ENCODE measurements at regions not wholly inside any gene's neighbourhood (a gene's known extent, or its start where the extent isn't known, plus 50 kb on each side); places are given as distances from the start of the nearest gene placed in this dataset.

DNA sequence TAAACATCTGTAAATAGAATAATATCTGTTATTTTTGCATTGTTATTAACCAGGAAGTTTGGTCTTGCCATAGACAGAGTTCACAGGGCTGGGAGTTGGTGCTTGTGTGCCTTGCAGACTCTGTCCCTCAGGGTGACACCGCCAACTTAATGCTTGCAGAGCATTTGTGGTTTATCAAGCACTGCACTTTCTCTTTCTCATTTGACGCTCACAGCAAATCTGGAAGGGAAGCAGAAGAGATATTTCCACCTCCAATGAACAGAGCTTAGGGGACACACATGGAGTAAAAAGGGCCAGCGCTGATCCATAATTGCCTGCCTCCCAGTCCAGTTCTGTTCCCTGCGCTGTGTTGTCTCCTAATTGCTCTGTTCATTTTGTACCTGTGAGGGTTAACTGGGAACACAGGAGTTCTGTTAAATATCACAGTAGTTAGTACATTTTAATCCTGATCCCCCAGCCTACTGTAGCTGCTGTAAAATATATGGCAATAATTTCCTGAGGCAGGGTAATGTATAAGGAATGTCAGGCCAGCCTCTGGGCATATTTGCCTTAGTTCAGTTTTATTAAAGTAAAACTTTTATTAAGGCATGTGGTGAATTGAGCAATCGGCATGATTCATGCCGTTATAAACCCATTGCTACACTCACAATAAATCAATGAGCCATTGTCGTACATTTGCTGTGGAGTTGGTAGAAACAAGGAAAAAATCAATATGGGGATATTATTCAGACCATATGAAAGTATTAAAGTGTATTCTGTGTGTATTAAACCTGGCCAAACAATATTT lies 182.5 kb upstream of the OSR1 start:
- H3K27ac ChIP-seq = no peak overlapping the region
- 90 to 94% methylated on average over 7 of the region's 7 CpGs for WGBS, 2 donors
- no peak for TF ChIP-seq CTCF (IDR thresholded peaks at IDR 0.05)
- TF ChIP-seq POLR2A (IDR thresholded peaks at IDR 0.05) = no peak
- H3K4me3 ChIP-seq (replicated peaks in 1 of 3) = no peak overlapping the region
- no peak for DNase-seq
- H3K4me1 ChIP-seq = no peaks in the 10 kb centered on the region
- no peaks in the 10 kb centered on the region for H3K36me3 ChIP-seq
- no peaks in the 10 kb centered on the region for H3K27me3 ChIP-seq
- intact Hi-C loops (cut with DNase I) = no loop called here
- no peaks in the 10 kb centered on the region for H3K9me3 ChIP-seq

DNA sequence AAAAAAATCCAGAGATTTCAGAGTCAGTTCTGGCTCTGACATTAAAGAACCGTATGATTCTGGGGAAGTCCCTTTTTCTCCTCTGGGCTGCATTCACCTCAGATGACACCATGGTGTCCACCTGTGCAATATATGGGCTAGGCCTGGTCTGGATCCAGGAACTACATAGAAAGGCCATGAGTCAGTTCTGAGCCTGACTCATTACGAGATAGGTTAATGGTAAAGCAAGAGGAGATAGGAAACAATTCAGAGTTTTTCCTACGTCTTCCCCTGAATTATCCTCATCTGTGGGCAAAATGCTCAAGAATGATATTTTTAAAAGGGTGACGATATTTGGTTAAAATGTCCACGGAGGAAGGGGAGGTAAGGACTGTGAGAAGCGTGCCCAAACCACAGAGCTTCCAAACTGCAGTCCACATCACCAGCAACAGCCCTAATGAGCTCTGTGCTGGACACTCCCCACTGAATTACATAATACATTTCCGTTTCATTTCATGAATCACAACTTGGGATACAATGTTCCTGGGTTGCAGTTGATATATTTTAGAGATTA lies 180.1 kb upstream of the OSR1 start:
- no peaks in the 10 kb centered on the region for H3K4me1 ChIP-seq
- TF ChIP-seq POLR2A (IDR thresholded peaks at IDR 0.05) = no peak
- TF ChIP-seq CTCF (IDR thresholded peaks at IDR 0.05) = no peak
- WGBS, 2 donors = 67 to 82% methylated on average over 7 of the region's 7 CpGs
- no peak overlapping the region for H3K4me3 ChIP-seq (replicated peaks in 1 of 3)
- H3K9me3 ChIP-seq = no peaks in the 10 kb centered on the region
- no peak for DNase-seq
- intact Hi-C loops (cut with DNase I) = no loop called here
- H3K36me3 ChIP-seq = no peaks in the 10 kb centered on the region
- no peaks in the 10 kb centered on the region for H3K27me3 ChIP-seq
- no peak overlapping the region for H3K27ac ChIP-seq

DNA sequence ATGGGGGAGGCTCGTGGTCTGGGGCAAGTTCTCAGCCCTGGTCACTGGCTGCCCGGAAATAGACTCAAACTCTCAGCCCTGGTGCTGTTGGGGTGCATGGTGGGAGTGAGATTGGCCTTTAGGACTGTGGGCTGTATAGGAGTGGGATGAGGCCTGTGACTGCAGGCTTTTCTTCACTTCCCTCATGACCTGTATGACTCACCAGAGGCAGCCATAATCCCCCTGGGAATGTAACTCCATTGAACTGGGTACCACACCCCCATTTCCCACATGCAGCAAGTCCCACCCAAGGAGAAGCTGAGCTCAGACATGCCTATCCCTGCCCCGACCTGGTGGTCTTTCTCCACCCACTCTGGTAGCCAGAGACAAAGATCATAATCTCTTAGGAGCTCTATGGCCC lies 177.7 kb upstream of the OSR1 start:
- TF ChIP-seq CTCF (IDR thresholded peaks at IDR 0.05) (no peak), POLR2A (IDR thresholded peaks at IDR 0.05) (no peak)
- Histone ChIP-seq H3K9me3 (no peaks in the 10 kb centered on the region), H3K36me3 (no peaks in the 10 kb centered on the region), H3K4me1 (no peaks in the 10 kb centered on the region), H3K27me3 (no peaks in the 10 kb centered on the region), H3K4me3 (replicated peaks in 1 of 3) (no peak overlapping the region), H3K27ac (no peak overlapping the region)
- intact Hi-C loops (cut with DNase I) = no loop called here
- WGBS, 2 donors = 57 to 78% methylated on average over 1 to 3 of the region's 3 CpGs
- no peak for DNase-seq

DNA sequence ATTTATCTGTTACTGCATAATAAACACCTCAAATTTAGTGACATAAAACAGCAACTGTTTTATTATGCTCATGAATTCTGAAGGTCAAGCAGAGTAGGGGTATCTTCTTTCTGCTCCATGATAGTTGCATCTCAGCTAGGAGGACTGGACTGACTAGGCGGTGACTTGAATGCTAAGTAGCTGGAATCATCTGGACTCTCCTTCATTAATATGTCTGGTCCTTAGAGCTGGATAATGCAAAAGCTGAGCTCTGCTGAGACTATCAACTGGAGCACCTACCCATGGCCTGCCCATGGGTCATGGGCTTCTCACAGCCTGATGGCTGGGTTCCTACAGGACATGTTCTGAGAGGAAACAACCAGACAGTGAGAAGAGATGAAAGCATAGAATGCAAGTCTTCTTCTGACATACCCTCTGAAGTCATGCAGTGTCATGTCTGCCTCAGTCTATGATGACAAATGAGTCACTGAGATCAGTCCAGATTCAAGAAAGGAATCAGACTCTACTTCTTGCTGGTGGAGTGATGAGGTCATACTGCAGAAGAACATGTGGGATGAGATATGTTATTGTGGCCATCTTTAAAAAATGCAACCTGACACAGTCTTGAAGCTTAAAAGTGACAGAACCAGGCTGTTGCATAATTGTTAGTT lies 174.2 kb upstream of the OSR1 start:
- intact Hi-C loops (cut with DNase I) = no loop called here

More for the DNA sequence above, 174.2 kb upstream of the OSR1 start:
- DNase-seq = no peak
- Histone ChIP-seq H3K4me1 (no peaks in the 10 kb centered on the region), H3K36me3 (no peaks in the 10 kb centered on the region), H3K27ac (no peak overlapping the region), H3K9me3 (no peaks in the 10 kb centered on the region), H3K4me3 (replicated peaks in 1 of 3) (no peak overlapping the region), H3K27me3 (no peaks in the 10 kb centered on the region)
- 100% methylated on average over 1 of the region's 1 CpG for WGBS, 2 donors
- TF ChIP-seq CTCF (IDR thresholded peaks at IDR 0.05) = no peak
- no peak for TF ChIP-seq POLR2A (IDR thresholded peaks at IDR 0.05)
